ENCODE measurements at regions not wholly inside any gene's neighbourhood (a gene's known extent, or its start where the extent isn't known, plus 50 kb on each side); places are given as distances from the start of the nearest gene placed in this dataset.

DNA sequence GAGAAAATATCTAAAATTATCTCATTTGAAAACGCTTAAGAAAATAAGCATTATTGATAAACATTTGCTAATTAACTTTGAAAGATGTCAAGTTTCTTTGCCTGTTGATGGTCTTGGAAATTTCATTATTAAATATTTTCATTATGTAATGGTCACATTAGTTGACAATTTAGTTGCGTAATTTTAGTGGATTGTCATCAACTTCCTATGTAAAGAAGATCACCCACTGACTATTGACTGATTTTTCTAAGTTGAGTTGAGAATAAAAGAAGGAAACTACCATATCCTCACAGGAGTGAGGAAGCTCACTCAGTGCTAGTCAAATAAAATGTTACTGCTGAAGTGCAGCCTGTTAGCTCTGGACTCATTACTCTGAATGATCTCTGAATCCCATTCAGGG, 79.9 kb upstream of the LY86 start:
- H3K27me3 ChIP-seq (ENCODE audit: insufficient read depth, low read depth): no peaks in the 10 kb centered on the region
- TF ChIP-seq, protein P1, sequence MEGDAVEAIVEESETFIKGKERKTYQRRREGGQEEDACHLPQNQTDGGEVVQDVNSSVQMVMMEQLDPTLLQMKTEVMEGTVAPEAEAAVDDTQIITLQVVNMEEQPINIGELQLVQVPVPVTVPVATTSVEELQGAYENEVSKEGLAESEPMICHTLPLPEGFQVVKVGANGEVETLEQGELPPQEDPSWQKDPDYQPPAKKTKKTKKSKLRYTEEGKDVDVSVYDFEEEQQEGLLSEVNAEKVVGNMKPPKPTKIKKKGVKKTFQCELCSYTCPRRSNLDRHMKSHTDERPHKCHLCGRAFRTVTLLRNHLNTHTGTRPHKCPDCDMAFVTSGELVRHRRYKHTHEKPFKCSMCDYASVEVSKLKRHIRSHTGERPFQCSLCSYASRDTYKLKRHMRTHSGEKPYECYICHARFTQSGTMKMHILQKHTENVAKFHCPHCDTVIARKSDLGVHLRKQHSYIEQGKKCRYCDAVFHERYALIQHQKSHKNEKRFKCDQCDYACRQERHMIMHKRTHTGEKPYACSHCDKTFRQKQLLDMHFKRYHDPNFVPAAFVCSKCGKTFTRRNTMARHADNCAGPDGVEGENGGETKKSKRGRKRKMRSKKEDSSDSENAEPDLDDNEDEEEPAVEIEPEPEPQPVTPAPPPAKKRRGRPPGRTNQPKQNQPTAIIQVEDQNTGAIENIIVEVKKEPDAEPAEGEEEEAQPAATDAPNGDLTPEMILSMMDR (conservative IDR thresholded peaks at IDR 0.05; ENCODE audit: low read depth, low read length): no peak
- no peak overlapping the region for H3K4me2 ChIP-seq
- H3K36me3 ChIP-seq (ENCODE audit: insufficient read depth): no peaks in the 10 kb centered on the region; the same call in 1 of the 2 replicates
- H3K9ac ChIP-seq: no peak overlapping the region
- H3K79me2 ChIP-seq (ENCODE audit: insufficient read depth, low read depth): no peaks in the 10 kb centered on the region
- H3K27ac ChIP-seq: no peak overlapping the region
- no peak overlapping the region for H2AFZ ChIP-seq (ENCODE audit: low read depth)
- no peaks in the 10 kb centered on the region for H4K20me1 ChIP-seq (ENCODE audit: insufficient read depth)
- H3K4me1 ChIP-seq (ENCODE audit: low read depth, poor library complexity, severe bottlenecking): no peaks in the 10 kb centered on the region
- H3K4me3 ChIP-seq (IDR thresholded peaks at IDR 0.05; ENCODE audit: insufficient read depth, low read depth, low read length): no peak overlapping the region

DNA sequence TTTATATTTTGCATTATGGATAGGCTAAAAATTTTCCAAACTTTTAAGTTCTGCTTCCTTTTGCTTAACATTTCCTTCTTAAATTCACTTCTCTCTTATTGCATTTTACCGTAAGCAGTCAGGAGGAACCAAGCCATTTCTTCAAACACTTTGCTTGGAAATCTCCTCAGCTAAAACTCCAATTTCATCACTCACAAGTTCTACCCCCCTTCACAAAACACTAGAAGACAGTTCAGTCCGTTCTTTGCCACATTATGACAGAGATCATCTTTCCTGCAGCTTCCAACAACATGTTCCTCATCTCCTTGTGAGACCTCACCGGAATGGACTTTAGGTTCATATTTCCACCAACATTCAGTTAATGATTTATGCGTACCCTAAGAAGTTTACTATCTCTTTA, 79.2 kb upstream of the LY86 start:
- H3K79me2 ChIP-seq (ENCODE audit: insufficient read depth, low read depth): no peaks in the 10 kb centered on the region
- H2AFZ ChIP-seq (ENCODE audit: low read depth): no peak overlapping the region
- H3K36me3 ChIP-seq (ENCODE audit: insufficient read depth): no peaks in the 10 kb centered on the region; the same call in 1 of the 2 replicates
- H4K20me1 ChIP-seq (ENCODE audit: insufficient read depth): no peaks in the 10 kb centered on the region
- H3K4me1 ChIP-seq (ENCODE audit: low read depth, poor library complexity, severe bottlenecking): no peaks in the 10 kb centered on the region
- no peak overlapping the region for H3K4me2 ChIP-seq
- no peak overlapping the region for H3K9ac ChIP-seq
- H3K27me3 ChIP-seq (ENCODE audit: insufficient read depth, low read depth): no peaks in the 10 kb centered on the region
- no peak overlapping the region for H3K4me3 ChIP-seq (IDR thresholded peaks at IDR 0.05; ENCODE audit: insufficient read depth, low read depth, low read length)
- TF ChIP-seq, protein P1 (conservative IDR thresholded peaks at IDR 0.05; ENCODE audit: low read depth, low read length): no peak
- no peak overlapping the region for H3K27ac ChIP-seq

DNA sequence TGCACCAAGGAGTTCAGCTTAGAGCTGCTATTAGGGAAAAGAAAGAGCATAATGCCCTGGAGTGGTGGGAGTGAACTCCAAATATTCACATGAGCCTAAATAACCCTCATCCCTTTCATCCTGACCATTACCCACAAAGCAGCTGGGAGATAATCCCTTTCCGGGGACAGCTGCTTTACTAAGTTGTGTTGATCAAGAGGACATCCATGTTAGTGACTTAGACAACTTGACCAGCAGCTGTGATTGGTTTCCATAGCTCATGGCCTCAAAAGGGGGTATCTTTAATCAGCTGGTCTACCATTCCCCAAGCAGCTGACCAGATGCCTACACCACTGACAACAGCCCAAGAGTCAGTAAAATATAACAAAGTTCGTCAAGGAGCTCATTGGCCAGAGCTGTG, 75.8 kb upstream of the LY86 start:
- TF ChIP-seq, protein P1 (conservative IDR thresholded peaks at IDR 0.05; ENCODE audit: low read depth, low read length): no peak
- no peak overlapping the region for H3K4me3 ChIP-seq (IDR thresholded peaks at IDR 0.05; ENCODE audit: insufficient read depth, low read depth, low read length)
- no peaks in the 10 kb centered on the region for H3K27me3 ChIP-seq (ENCODE audit: insufficient read depth, low read depth)
- H3K27ac ChIP-seq: no peak overlapping the region
- H4K20me1 ChIP-seq (ENCODE audit: insufficient read depth): no peaks in the 10 kb centered on the region
- no peaks in the 10 kb centered on the region; the same call in 1 of the 2 replicates for H3K36me3 ChIP-seq (ENCODE audit: insufficient read depth)
- no peak overlapping the region for H3K9ac ChIP-seq
- H2AFZ ChIP-seq (ENCODE audit: low read depth): no peak overlapping the region
- H3K4me2 ChIP-seq: no peak overlapping the region
- H3K4me1 ChIP-seq (ENCODE audit: low read depth, poor library complexity, severe bottlenecking): peaks cover under 1% of the 10 kb centered on the region
- H3K79me2 ChIP-seq (ENCODE audit: insufficient read depth, low read depth): no peaks in the 10 kb centered on the region

DNA sequence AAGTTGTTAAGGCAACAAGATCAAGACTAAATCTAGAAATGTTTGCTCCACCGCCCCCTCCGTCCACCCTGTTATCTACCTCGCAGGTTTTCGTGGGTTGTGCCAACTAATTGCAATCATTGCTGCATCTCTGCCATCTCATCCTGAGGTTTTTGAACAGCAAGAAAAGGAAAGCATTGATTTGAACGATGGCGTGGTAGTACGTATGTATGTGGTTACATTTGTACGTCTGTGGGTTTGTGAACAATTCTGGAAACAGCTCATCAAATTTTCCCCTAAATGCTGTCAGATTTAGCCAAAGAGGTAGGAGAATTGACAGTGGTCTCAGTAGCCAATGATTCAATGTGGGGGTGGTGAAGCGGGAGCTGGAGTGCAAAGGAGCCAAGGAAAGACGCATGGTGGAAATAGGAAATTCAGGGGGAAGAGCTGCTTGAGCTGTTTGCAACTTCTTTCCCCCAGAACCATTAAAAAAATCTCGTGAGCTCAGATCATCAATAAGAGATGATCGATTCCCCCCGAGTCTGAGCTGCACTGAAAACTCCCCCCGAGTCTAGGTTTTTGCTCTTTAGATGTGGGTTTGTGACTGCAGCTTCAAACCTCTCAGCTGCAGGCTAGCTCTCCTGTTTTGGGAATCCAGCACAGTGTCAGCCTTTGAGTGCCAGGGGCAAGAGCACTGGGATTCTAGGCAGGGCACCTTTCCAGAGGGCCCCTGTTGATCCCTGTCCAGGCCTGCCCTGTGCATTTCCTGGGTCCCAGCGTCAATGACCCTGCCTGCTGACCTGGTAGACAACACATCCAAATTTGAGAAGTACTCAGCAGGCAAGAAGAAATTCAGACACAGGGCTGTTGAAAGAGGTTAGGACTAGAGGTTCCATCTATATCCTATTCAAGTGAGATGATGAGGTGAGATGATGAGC, 72.6 kb upstream of the LY86 start:
- Histone ChIP-seq H3K9ac (no peak overlapping the region), H2AFZ (ENCODE audit: low read depth) (no peak overlapping the region), H3K27ac (no peak overlapping the region), H3K4me1 (ENCODE audit: low read depth, poor library complexity, severe bottlenecking) (peaks cover 10% of the 10 kb centered on the region), H3K27me3 (ENCODE audit: insufficient read depth, low read depth) (no peaks in the 10 kb centered on the region), H3K36me3 (ENCODE audit: insufficient read depth) (no peaks in the 10 kb centered on the region), H4K20me1 (ENCODE audit: insufficient read depth) (no peaks in the 10 kb centered on the region), H3K4me3 (IDR thresholded peaks at IDR 0.05; ENCODE audit: insufficient read depth, low read depth, low read length) (no peak overlapping the region), H3K79me2 (ENCODE audit: insufficient read depth, low read depth) (no peaks in the 10 kb centered on the region), H3K4me2 (no peak overlapping the region)
- TF ChIP-seq, protein P1 (conservative IDR thresholded peaks at IDR 0.05; ENCODE audit: low read depth, low read length): no peak
